ENCODE measurements at regions not wholly inside any gene's neighbourhood (a gene's known extent, or its start where the extent isn't known, plus 50 kb on each side); places are given as distances from the start of the nearest gene placed in this dataset.
A peak's percentile ranks its signal among the peaks of the same experiment; 100 is the strongest.

DNA sequence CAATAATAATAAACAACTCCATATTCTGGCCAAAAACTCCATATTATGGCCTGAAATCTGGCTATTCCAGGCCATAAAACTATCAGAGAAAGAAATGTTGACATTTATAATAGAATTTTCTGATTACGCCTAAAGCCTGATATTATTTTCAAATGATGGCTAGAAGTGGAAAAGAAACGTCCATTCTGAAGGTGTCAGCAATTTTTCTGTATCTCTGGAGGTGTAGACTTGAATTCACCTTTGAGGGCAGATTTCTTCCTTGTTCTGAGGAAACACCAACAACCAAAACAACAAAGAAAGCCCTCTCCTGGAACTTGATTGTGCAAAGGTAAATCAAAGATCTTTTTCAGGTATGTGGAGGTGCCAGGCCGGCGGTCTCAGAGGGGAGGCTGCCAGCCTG is 390.7 kb downstream of the DMAC1 start:
- no peak overlapping the region for H3K27ac ChIP-seq (ENCODE audit: extremely low read length, insufficient read depth, low read length)
- no peak overlapping the region for H3K4me2 ChIP-seq (ENCODE audit: low read depth, low read length)
- no peaks in the 10 kb centered on the region for H3K4me1 ChIP-seq (ENCODE audit: insufficient read depth, low read length)
- H3K36me3 ChIP-seq (replicated peaks in 1 of 2; ENCODE audit: control insufficient read depth in 1 of 2, insufficient read depth in 2 of 2, low read length in 2 of 2): no peaks in the 10 kb centered on the region
- FAIRE-seq (no peak), ATAC-seq (no peak), DNase-seq (ENCODE audit: low spot score) (no peak)
- TF ChIP-seq, protein P1, sequence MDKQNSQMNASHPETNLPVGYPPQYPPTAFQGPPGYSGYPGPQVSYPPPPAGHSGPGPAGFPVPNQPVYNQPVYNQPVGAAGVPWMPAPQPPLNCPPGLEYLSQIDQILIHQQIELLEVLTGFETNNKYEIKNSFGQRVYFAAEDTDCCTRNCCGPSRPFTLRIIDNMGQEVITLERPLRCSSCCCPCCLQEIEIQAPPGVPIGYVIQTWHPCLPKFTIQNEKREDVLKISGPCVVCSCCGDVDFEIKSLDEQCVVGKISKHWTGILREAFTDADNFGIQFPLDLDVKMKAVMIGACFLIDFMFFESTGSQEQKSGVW (CRISPR knock-in tag; IDR thresholded peaks at IDR 0.05; ENCODE audit: borderline replicate concordance): no peak
- TF ChIP-seq ZNF143 (CRISPR knock-in tag; IDR thresholded peaks at IDR 0.05) (no peak), MAFK (conservative IDR thresholded peaks at IDR 0.05 in 1 of 2, IDR thresholded peaks at IDR 0.05 in 1 of 2; ENCODE audit: low read length in 2 of 2) (peak; percentile 67 to 83; a peak in 3 of 4 replicates), FOXO1 (CRISPR knock-in tag; IDR thresholded peaks at IDR 0.05) (no peak), MAFF (IDR thresholded peaks at IDR 0.05; ENCODE audit: low read depth, low read length) (peak; percentile 62; the same call in 1 of the 2 replicates)
- H3K27me3 ChIP-seq (ENCODE audit: control insufficient read depth in 1 of 2, insufficient read depth in 2 of 2, low read length in 2 of 2): no peaks in the 10 kb centered on the region
- in situ Hi-C loops (cut with HindIII; ENCODE audit: extremely low pct_ligation_motif_present, low pct_unique_long_range_greater_than_20kb) (no loop called here), intact Hi-C loops (cut with micrococcal nuclease; ENCODE audit: unreplicated experiment) (no loop called here)
- no TSS peak for BruUV-seq (replicated peaks)
- no peak overlapping the region for H2AFZ ChIP-seq (ENCODE audit: low read length)
- H4K20me1 ChIP-seq (ENCODE audit: insufficient read depth, low read length): no peaks in the 10 kb centered on the region
- no peaks in the 10 kb centered on the region for H3K79me2 ChIP-seq (ENCODE audit: insufficient read depth, low read length)
- 12% methylated on average over 4 of the region's 4 CpGs for WGBS (ENCODE audit: low lambda C conversion rate)
- POLR2A ChIA-PET: no interaction called here
- H3K9ac ChIP-seq (ENCODE audit: insufficient read depth, low read depth, low read length): no peak overlapping the region
- H3K9me3 ChIP-seq (ENCODE audit: low read length): no peaks in the 10 kb centered on the region
- CTCF ChIA-PET (ENCODE audit: low intra/inter-chr PET ratio, low total read pairs): no interaction called here
- H3K4me3 ChIP-seq (replicated peaks in 1 of 3; ENCODE audit: insufficient read depth in 1 of 3, low read depth in 2 of 3, low read length in 3 of 3): no peak overlapping the region

DNA sequence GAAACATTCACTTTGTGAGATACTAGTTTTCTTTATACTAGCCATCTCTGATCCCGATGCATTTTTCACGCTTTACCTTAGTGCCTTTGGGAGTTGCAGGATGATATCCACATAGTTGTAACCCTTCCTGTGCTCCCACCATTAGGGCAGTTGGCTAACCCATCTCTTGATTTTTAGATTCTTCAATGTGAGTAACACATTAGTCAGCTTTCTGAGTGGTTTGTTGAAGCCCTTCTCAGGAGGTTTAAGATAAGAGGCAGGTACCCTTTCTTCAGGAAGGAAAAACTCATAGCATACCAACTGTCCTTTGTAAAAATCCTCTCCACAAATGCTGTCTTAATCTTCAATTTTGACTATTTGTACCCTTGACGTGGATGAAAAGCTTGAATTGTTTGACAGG is 392.3 kb downstream of the DMAC1 start:
- Histone ChIP-seq H3K4me1 (ENCODE audit: insufficient read depth, low read length) (no peaks in the 10 kb centered on the region), H4K20me1 (ENCODE audit: insufficient read depth, low read length) (no peaks in the 10 kb centered on the region), H3K4me3 (replicated peaks in 1 of 3; ENCODE audit: insufficient read depth in 1 of 3, low read depth in 2 of 3, low read length in 3 of 3) (no peak overlapping the region), H3K27ac (ENCODE audit: extremely low read length, insufficient read depth, low read length) (no peak overlapping the region), H3K36me3 (replicated peaks in 1 of 2; ENCODE audit: control insufficient read depth in 1 of 2, insufficient read depth in 2 of 2, low read length in 2 of 2) (no peaks in the 10 kb centered on the region), H3K79me2 (ENCODE audit: insufficient read depth, low read length) (no peaks in the 10 kb centered on the region), H3K4me2 (ENCODE audit: low read depth, low read length) (no peak overlapping the region), H2AFZ (ENCODE audit: low read length) (no peak overlapping the region), H3K9me3 (ENCODE audit: low read length) (no peaks in the 10 kb centered on the region), H3K27me3 (ENCODE audit: control insufficient read depth in 1 of 2, insufficient read depth in 2 of 2, low read length in 2 of 2) (no peaks in the 10 kb centered on the region), H3K9ac (ENCODE audit: insufficient read depth, low read depth, low read length) (no peak overlapping the region)
- in situ Hi-C loops (cut with HindIII; ENCODE audit: extremely low pct_ligation_motif_present, low pct_unique_long_range_greater_than_20kb) (no loop called here), intact Hi-C loops (cut with micrococcal nuclease; ENCODE audit: unreplicated experiment) (loop anchor here (2.0 kb wide), 1 partner anchor 38 kb away; no protein-coding TSS in a partner anchor)
- ChIA-PET POLR2A (no interaction called here), CTCF (ENCODE audit: low intra/inter-chr PET ratio, low total read pairs) (no interaction called here)
- DNase-seq (ENCODE audit: low spot score) (no peak), FAIRE-seq (no peak), ATAC-seq (no peak)
- no TSS peak for BruUV-seq (replicated peaks)
- 0% methylated on average over 3 of the region's 3 CpGs for WGBS (ENCODE audit: low lambda C conversion rate)
- TF ChIP-seq, protein P2, sequence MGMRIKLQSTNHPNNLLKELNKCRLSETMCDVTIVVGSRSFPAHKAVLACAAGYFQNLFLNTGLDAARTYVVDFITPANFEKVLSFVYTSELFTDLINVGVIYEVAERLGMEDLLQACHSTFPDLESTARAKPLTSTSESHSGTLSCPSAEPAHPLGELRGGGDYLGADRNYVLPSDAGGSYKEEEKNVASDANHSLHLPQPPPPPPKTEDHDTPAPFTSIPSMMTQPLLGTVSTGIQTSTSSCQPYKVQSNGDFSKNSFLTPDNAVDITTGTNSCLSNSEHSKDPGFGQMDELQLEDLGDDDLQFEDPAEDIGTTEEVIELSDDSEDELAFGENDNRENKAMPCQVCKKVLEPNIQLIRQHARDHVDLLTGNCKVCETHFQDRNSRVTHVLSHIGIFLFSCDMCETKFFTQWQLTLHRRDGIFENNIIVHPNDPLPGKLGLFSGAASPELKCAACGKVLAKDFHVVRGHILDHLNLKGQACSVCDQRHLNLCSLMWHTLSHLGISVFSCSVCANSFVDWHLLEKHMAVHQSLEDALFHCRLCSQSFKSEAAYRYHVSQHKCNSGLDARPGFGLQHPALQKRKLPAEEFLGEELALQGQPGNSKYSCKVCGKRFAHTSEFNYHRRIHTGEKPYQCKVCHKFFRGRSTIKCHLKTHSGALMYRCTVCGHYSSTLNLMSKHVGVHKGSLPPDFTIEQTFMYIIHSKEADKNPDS (CRISPR knock-in tag; IDR thresholded peaks at IDR 0.05): no peak
- TF ChIP-seq, protein P3, sequence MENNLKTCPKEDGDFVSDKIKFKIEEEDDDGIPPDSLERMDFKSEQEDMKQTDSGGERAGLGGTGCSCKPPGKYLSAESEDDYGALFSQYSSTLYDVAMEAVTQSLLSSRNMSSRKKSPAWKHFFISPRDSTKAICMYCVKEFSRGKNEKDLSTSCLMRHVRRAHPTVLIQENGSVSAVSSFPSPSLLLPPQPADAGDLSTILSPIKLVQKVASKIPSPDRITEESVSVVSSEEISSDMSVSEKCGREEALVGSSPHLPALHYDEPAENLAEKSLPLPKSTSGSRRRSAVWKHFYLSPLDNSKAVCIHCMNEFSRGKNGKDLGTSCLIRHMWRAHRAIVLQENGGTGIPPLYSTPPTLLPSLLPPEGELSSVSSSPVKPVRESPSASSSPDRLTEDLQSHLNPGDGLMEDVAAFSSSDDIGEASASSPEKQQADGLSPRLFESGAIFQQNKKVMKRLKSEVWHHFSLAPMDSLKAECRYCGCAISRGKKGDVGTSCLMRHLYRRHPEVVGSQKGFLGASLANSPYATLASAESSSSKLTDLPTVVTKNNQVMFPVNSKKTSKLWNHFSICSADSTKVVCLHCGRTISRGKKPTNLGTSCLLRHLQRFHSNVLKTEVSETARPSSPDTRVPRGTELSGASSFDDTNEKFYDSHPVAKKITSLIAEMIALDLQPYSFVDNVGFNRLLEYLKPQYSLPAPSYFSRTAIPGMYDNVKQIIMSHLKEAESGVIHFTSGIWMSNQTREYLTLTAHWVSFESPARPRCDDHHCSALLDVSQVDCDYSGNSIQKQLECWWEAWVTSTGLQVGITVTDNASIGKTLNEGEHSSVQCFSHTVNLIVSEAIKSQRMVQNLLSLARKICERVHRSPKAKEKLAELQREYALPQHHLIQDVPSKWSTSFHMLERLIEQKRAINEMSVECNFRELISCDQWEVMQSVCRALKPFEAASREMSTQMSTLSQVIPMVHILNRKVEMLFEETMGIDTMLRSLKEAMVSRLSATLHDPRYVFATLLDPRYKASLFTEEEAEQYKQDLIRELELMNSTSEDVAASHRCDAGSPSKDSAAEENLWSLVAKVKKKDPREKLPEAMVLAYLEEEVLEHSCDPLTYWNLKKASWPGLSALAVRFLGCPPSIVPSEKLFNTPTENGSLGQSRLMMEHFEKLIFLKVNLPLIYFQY (CRISPR knock-in tag; IDR thresholded peaks at IDR 0.05; ENCODE audit: borderline replicate concordance): no peak
- no peak for TF ChIP-seq DNMT1 (CRISPR knock-in tag; IDR thresholded peaks at IDR 0.05)
- no peak for TF ChIP-seq STAG1 (CRISPR knock-in tag; IDR thresholded peaks at IDR 0.05)

Data from HepG2 (cell line).